DND-41 (cell line): ENCODE measurements at regions not wholly inside any gene's neighbourhood (a gene's known extent, or its start where the extent isn't known, plus 50 kb on each side); places are given as distances from the start of the nearest gene placed in this dataset.
"Not testable (repeated sequence)": the region's sequence is repeated elsewhere in the genome, so short reads cannot be mapped to it uniquely, and the experiment has no call there.

Experiments used
- ATAC-seq: fragments of 200-7000 bp; cut with Tn5 transposase; 3 replicates; pipeline ENCODE4 v1.9.1; 2021; ENCODE audit warnings: low read depth; ENCODE audit not compliant: insufficient read depth
- DNase-seq: peaks from one replicate; pipeline ENCODE4 v3.0.0-alpha.2; 2020
- H2AFZ ChIP-seq: 2 replicates; pipeline ENCODE4 v1.6.0; 2012; ENCODE audit warnings: low read depth, low read length
- H3K27ac ChIP-seq: 2 replicates; pipeline ENCODE4 v1.5.1; 2012; ENCODE audit warnings: low read length, inconsistent platforms
- H3K27me3 ChIP-seq: fragments of 200-600 bp; sonication (generic); 2 replicates; pipeline ENCODE4 v1.6.0; 2012; ENCODE audit warnings: low read length, mild to moderate bottlenecking, inconsistent platforms; ENCODE audit not compliant: insufficient read depth, poor library complexity
- H3K36me3 ChIP-seq: 2 replicates; pipeline ENCODE4 v1.5.1; 2012; ENCODE audit warnings: low read length, inconsistent platforms; ENCODE audit not compliant: insufficient read depth
- H3K4me1 ChIP-seq: 2 replicates; pipeline ENCODE4 v1.5.1; 2012; ENCODE audit warnings: mild to moderate bottlenecking, low read length; ENCODE audit not compliant: insufficient read depth
- H3K4me2 ChIP-seq: 2 replicates; pipeline ENCODE4 v1.6.0; 2012; ENCODE audit warnings: mild to moderate bottlenecking, moderate library complexity, low read length, inconsistent platforms; ENCODE audit not compliant: insufficient read depth
- H3K4me3 ChIP-seq, 2 experiments: fragments of 200-600 bp in 1 of 2; shearing (Covaris generic) in 1 of 2; 2 replicates each; pipeline ENCODE4 v1.5.1; 2012 to 2016; ENCODE audit warnings: inconsistent platforms in 2 of 2, low read length in 2 of 2, mild to moderate bottlenecking in 2 of 2, low read depth in 1 of 2, moderate library complexity in 1 of 2
- H3K79me2 ChIP-seq: 2 replicates; pipeline ENCODE4 v1.6.0; 2012; ENCODE audit warnings: low read length, inconsistent platforms; ENCODE audit not compliant: insufficient read depth
- H3K9ac ChIP-seq: 2 replicates; pipeline ENCODE4 v1.6.0; 2012; ENCODE audit warnings: low read depth, mild to moderate bottlenecking, inconsistent platforms, low read length, moderate library complexity
- H3K9me3 ChIP-seq: 2 replicates; pipeline ENCODE4 v1.5.1; 2012; ENCODE audit warnings: low read length, moderate library complexity, mild to moderate bottlenecking, inconsistent platforms; ENCODE audit not compliant: insufficient read depth, severe bottlenecking
- H4K20me1 ChIP-seq: 2 replicates; pipeline ENCODE4 v1.6.0; 2012; ENCODE audit warnings: low read length; ENCODE audit not compliant: insufficient read depth

GRCh38 chr4:4028752-4029151, 198.0 kb downstream of the OTOP1 start:
- DNase-seq, H3K9me3 ChIP-seq, H3K4me1 ChIP-seq, H3K4me2 ChIP-seq, H3K27me3 ChIP-seq, H3K27ac ChIP-seq, ATAC-seq, H3K9ac ChIP-seq, H3K36me3 ChIP-seq, H3K4me3 ChIP-seq, H2AFZ ChIP-seq, H3K79me2 ChIP-seq, H4K20me1 ChIP-seq: not testable (repeated sequence)

DNA sequence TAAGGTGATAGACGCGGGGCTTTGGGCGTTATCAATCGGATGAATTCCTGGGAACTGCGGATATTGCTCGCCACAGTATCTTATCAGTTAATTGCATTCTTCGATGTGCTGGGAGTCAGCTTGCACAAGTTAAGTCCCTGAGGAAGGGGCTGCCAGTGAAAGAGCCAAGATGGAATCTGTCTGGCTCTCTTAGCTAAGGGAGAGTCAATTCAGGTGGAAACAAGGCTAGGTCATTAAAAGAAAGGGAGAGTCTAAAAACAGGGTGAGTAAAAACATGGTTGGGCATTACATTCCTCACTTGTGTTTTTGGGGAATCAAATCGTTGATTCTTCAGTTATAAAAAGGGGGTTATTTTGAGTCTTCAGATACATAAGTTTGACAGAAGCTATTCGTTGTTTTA, 196.2 kb downstream of the OTOP1 start:
- not testable (repeated sequence) for H3K4me2 ChIP-seq, H3K9me3 ChIP-seq, ATAC-seq, H2AFZ ChIP-seq, H3K79me2 ChIP-seq, H3K9ac ChIP-seq, H3K27me3 ChIP-seq, H3K27ac ChIP-seq, H3K4me3 ChIP-seq, H4K20me1 ChIP-seq, H3K36me3 ChIP-seq, H3K4me1 ChIP-seq, DNase-seq

GRCh38 chr4:4031446-4032135, 195.1 kb downstream of the OTOP1 start:
- H3K27me3 ChIP-seq, DNase-seq, H3K4me2 ChIP-seq, H4K20me1 ChIP-seq, H2AFZ ChIP-seq, ATAC-seq, H3K4me1 ChIP-seq, H3K79me2 ChIP-seq, H3K27ac ChIP-seq, H3K9ac ChIP-seq, H3K9me3 ChIP-seq, H3K4me3 ChIP-seq, H3K36me3 ChIP-seq: not testable (repeated sequence)

- H3K4me1 ChIP-seq, H3K9me3 ChIP-seq, DNase-seq, H3K4me3 ChIP-seq, H4K20me1 ChIP-seq, H3K9ac ChIP-seq, ATAC-seq, H2AFZ ChIP-seq, H3K79me2 ChIP-seq, H3K36me3 ChIP-seq, H3K27me3 ChIP-seq, H3K4me2 ChIP-seq, H3K27ac ChIP-seq: not testable (repeated sequence)
These were observed 194.4 kb downstream of the OTOP1 start for GRCh38 chr4:4032364-4032763.

GRCh38 chr4:4032801-4033605, 193.7 kb downstream of the OTOP1 start:
- H2AFZ ChIP-seq, H3K27me3 ChIP-seq, H3K9me3 ChIP-seq, DNase-seq, H3K36me3 ChIP-seq, H3K79me2 ChIP-seq, H3K4me2 ChIP-seq, H3K9ac ChIP-seq, H3K27ac ChIP-seq, H3K4me1 ChIP-seq, H4K20me1 ChIP-seq, H3K4me3 ChIP-seq, ATAC-seq: not testable (repeated sequence)

DNA sequence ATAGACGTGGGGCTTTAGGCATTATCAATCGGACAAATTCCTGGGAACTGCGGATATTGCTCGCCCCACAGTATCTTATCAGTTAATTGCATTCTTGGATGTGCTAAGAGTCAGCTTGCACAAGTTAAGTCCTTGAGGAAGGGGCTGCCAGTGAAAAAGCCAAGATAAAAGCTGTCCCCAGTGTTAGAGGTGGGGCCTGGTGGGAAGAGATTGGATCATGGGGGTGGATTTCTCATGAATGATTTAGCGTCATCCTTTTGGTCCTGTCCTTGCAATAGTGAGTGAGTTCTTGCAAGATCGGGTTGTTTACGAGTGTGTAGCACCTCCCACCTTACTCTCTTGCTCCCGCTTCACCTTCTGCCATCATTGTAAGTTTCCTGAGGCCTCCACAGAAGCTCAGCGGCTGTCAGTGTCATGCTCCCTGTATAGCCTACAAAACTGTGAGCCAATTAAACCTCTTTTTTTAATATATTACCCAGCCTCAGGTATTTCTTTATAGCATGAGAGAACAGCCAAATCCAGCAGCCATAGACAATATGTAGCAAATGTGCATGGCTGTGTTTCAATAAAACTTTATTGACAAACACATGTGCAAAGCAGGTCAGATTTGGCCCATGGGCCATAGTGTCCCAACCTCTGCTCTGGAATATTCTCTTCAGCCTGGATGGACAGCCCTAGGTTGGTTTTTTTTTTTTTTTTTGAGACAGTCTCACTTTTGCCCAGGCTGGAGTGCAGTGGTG, 189.2 kb downstream of the OTOP1 start:
- not testable (repeated sequence) for H3K9ac ChIP-seq, DNase-seq, H3K9me3 ChIP-seq, H2AFZ ChIP-seq, H3K27ac ChIP-seq, H3K4me2 ChIP-seq, H3K36me3 ChIP-seq, H3K4me3 ChIP-seq, H3K27me3 ChIP-seq, H4K20me1 ChIP-seq, H3K4me1 ChIP-seq, ATAC-seq, H3K79me2 ChIP-seq

DNA sequence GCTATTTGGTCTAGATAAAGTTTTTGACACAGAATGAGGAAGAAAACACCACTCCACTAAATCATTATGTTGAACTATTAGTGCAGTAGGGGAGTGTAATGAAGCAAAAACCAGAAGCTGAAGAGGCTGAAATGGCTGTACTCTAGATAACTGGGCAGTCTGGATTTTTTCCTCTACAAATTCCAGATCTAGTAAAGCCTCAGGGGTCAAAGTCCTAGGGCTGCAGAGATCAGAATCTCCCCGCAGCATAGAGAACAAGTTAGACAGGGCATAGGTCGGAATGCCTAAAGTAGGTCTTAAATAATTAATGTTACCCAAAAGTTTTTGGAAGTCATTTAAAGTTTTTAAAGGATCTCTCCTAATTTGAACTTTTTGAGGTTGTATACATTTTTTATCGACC, 180.9 kb downstream of the OTOP1 start:
- not testable (repeated sequence) for H3K4me3 ChIP-seq, H3K4me1 ChIP-seq, H3K27me3 ChIP-seq, H3K4me2 ChIP-seq, DNase-seq, H3K27ac ChIP-seq, H3K79me2 ChIP-seq, H4K20me1 ChIP-seq, ATAC-seq, H3K9ac ChIP-seq, H3K9me3 ChIP-seq, H3K36me3 ChIP-seq, H2AFZ ChIP-seq

DNA sequence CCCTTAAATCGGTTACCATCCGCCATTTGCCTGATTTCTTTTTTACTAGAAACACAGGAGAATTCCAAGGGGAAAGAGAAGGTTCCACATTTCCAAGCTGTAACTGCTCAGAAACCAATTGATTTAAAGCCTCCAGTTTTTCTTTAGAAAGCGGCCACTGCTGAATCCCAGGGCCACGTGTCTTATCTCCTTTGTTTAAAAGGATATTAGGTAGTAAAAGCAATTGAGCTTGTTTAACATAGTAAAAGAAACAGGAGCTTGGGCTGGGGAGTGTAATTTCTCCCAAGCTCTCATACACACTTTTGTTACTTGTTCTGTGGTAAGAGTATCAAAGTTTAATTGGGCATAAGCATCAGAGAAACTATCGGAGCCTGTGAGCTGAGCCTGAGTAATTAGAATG, 180.0 kb downstream of the OTOP1 start:
- H2AFZ ChIP-seq, H3K36me3 ChIP-seq, DNase-seq, H3K9ac ChIP-seq, H3K27ac ChIP-seq, H3K79me2 ChIP-seq, ATAC-seq, H4K20me1 ChIP-seq, H3K9me3 ChIP-seq, H3K4me1 ChIP-seq, H3K4me3 ChIP-seq, H3K27me3 ChIP-seq, H3K4me2 ChIP-seq: not testable (repeated sequence)
